ENCODE measurements at regions not wholly inside any gene's neighbourhood (a gene's known extent, or its start where the extent isn't known, plus 50 kb on each side); places are given as distances from the start of the nearest gene placed in this dataset.
"Not testable (repeated sequence)": the region's sequence is repeated elsewhere in the genome, so short reads cannot be mapped to it uniquely, and the experiment has no call there.

DNA sequence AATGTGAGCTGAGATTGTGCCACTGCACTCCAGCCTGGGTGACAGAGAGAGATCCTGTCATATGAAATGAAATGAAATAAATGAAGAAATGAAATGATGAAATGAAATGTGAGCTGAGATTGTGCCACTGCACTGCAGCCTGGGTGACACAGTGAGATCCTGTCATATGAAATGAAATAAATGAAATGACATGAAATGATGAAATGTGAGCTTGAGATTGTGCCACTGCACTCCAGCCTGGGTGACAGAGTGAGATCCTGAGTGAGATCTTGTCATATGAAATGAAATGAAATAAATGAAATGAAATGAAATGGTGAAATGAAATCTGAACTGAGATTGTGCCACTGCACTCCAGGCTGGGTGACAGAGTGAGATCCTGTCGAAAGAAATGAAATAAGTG lies 58.2 kb upstream of the FAN1 start:
- not testable (repeated sequence) for FAIRE-seq
